ENCODE measurements at regions not wholly inside any gene's neighbourhood (a gene's known extent, or its start where the extent isn't known, plus 50 kb on each side); places are given as distances from the start of the nearest gene placed in this dataset.

- TF ChIP-seq CTCF (IDR thresholded peaks at IDR 0.05; ENCODE audit: control insufficient read depth, extremely low read depth, insufficient read depth) = no peak
- no peak for DNase-seq (ENCODE audit: low read depth)
- no peak overlapping the region for H3K4me3 ChIP-seq (ENCODE audit: low read depth, low read length)
Measured at GRCh38 chr5:2378108-2378507, 373.4 kb downstream of the IRX2 start.

GRCh38 chr5:2376486-2376885 is 375.0 kb downstream of the IRX2 start:
- DNase-seq (ENCODE audit: low read depth) = no peak
- TF ChIP-seq CTCF (IDR thresholded peaks at IDR 0.05; ENCODE audit: control insufficient read depth, extremely low read depth, insufficient read depth) = no peak
- no peak overlapping the region for H3K4me3 ChIP-seq (ENCODE audit: low read depth, low read length)

DNA sequence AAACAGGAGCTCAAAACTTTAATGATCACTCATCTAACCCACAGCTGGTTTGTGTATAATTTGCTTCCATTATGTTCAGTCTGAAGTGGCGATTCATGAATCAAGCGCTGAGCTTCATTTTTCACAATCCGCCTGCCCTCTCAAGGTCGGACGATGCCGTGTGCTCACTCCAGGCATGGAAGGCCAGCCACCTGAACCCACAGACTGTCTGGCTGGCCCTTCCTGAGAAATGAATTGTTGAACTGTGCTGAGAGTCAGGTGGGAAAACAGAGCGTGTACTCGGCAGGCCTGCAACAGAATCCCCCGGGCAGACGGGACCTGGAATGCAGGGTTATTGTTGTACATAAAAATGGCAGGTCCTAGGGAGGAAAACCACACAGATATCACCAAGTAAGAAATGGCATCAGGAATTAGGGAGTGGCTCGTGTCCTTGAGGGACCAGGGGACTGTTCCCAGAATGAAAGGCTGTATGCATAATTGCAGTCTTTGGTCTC is 375.7 kb downstream of the IRX2 start:
- TF ChIP-seq CTCF (IDR thresholded peaks at IDR 0.05; ENCODE audit: control insufficient read depth, extremely low read depth, insufficient read depth) = no peak
- no peak for DNase-seq (ENCODE audit: low read depth)
- H3K4me3 ChIP-seq (ENCODE audit: low read depth, low read length) = no peak overlapping the region

DNA sequence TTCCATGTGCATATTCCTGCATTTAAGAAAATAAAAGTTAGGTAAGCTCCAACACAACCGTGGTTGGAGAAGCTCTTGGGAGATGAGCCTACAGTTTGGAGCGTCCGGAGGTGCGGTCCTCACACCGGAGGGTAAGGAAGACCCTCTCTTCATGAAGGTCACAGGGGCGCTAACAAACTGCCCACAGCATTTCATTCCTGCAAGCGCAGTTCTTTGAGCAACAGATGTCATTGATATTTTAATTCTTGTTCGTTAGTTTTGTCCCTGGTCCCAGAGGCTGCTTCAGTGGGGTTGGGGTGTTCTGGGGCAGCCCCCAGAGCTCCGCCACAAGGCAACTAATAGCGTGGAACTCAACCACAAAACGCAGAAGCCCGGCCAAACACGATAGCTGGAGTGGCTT is 376.2 kb downstream of the IRX2 start:
- H3K4me3 ChIP-seq (ENCODE audit: low read depth, low read length) = no peak overlapping the region
- no peak for TF ChIP-seq CTCF (IDR thresholded peaks at IDR 0.05; ENCODE audit: control insufficient read depth, extremely low read depth, insufficient read depth)
- no peak for DNase-seq (ENCODE audit: low read depth)

DNA sequence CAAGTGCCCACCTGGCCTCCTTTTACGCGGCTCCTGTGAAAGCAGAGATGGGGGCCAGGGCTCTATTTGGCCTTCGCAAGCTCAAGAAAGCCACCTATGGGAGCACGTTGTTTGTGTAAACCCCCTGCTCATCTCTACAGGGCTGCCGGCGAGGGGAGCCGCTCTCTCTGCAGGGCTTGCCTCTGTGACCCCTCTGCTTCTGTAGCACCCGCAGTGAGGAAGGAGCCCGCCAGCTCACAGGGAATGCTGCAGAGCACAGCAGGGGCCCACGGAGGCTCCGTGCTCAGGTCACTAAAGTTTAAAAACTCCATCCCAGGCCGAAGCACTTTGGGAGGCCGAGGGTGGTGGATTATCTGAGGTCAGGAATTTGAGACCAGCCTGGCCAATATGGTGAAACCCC is 376.8 kb downstream of the IRX2 start:
- TF ChIP-seq CTCF (IDR thresholded peaks at IDR 0.05; ENCODE audit: control insufficient read depth, extremely low read depth, insufficient read depth) = no peak
- no peak for DNase-seq (ENCODE audit: low read depth)

GRCh38 chr5:2373631-2374030 is 377.8 kb downstream of the IRX2 start:
- no peak overlapping the region for H3K4me3 ChIP-seq (ENCODE audit: low read depth, low read length)
- DNase-seq (ENCODE audit: low read depth) = no peak
- no peak for TF ChIP-seq CTCF (IDR thresholded peaks at IDR 0.05; ENCODE audit: control insufficient read depth, extremely low read depth, insufficient read depth)

More for the DNA sequence above, 376.8 kb downstream of the IRX2 start:
- no peak overlapping the region for H3K4me3 ChIP-seq (ENCODE audit: low read depth, low read length)

DNA sequence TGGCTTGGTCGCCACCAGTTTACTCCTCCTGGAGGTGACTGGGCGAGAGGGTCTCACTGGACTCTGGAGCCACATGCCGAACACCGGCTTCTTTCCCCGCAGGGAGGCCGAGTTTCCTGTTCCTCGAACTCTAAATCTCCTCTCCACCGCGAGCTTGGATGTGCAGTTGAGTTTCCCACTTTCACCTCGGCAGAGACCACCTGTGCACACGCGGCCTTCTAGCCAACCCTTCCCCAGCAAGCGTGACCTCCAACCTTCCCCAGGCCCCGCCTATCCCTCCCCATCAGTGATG is 380.1 kb downstream of the IRX2 start:
- no peak overlapping the region for H3K4me3 ChIP-seq (ENCODE audit: low read depth, low read length)
- TF ChIP-seq CTCF (IDR thresholded peaks at IDR 0.05; ENCODE audit: control insufficient read depth, extremely low read depth, insufficient read depth) = no peak
- DNase-seq (ENCODE audit: low read depth) = no peak
